ENCODE measurements at regions not wholly inside any gene's neighbourhood (a gene's known extent, or its start where the extent isn't known, plus 50 kb on each side); places are given as distances from the start of the nearest gene placed in this dataset.

GRCh38 chrX:149275836-149276235 is 229.3 kb downstream of the IDS start:
- H3K4me3 ChIP-seq (ENCODE audit: low read depth, low read length) = no peak overlapping the region
- TF ChIP-seq, protein P1, sequence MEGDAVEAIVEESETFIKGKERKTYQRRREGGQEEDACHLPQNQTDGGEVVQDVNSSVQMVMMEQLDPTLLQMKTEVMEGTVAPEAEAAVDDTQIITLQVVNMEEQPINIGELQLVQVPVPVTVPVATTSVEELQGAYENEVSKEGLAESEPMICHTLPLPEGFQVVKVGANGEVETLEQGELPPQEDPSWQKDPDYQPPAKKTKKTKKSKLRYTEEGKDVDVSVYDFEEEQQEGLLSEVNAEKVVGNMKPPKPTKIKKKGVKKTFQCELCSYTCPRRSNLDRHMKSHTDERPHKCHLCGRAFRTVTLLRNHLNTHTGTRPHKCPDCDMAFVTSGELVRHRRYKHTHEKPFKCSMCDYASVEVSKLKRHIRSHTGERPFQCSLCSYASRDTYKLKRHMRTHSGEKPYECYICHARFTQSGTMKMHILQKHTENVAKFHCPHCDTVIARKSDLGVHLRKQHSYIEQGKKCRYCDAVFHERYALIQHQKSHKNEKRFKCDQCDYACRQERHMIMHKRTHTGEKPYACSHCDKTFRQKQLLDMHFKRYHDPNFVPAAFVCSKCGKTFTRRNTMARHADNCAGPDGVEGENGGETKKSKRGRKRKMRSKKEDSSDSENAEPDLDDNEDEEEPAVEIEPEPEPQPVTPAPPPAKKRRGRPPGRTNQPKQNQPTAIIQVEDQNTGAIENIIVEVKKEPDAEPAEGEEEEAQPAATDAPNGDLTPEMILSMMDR (IDR thresholded peaks at IDR 0.05; ENCODE audit: insufficient read depth, low read length, severe bottlenecking) = no peak
- FAIRE-seq (no peak), DNase-seq (ENCODE audit: low read depth) (no peak)
- H3K27me3 ChIP-seq (ENCODE audit: control insufficient read depth, insufficient read depth, low read length) = no peaks in the 10 kb centered on the region
- no peaks in the 10 kb centered on the region for H3K36me3 ChIP-seq (ENCODE audit: control insufficient read depth, insufficient read depth, low read length)

- peak; percentile 13 for FAIRE-seq
- Histone ChIP-seq H3K27me3 (ENCODE audit: control insufficient read depth, insufficient read depth, low read length) (no peaks in the 10 kb centered on the region), H3K36me3 (ENCODE audit: control insufficient read depth, insufficient read depth, low read length) (no peaks in the 10 kb centered on the region), H3K4me3 (ENCODE audit: low read depth, low read length) (no peak overlapping the region)
- DNase-seq (ENCODE audit: low read depth) = peak; percentile 56
- TF ChIP-seq, protein P1 (IDR thresholded peaks at IDR 0.05; ENCODE audit: insufficient read depth, low read length, severe bottlenecking) = no peak
Observed at GRCh38 chrX:149274516-149275105, 230.5 kb downstream of the IDS start.

- TF ChIP-seq, protein P1 (IDR thresholded peaks at IDR 0.05; ENCODE audit: insufficient read depth, low read length, severe bottlenecking) = no peak
- Histone ChIP-seq H3K4me3 (ENCODE audit: low read depth, low read length) (no peak overlapping the region), H3K36me3 (ENCODE audit: control insufficient read depth, insufficient read depth, low read length) (no peaks in the 10 kb centered on the region), H3K27me3 (ENCODE audit: control insufficient read depth, insufficient read depth, low read length) (no peaks in the 10 kb centered on the region)
- no peak for FAIRE-seq
- no peak for DNase-seq (ENCODE audit: low read depth)
Observed at GRCh38 chrX:149272690-149273463, 232.2 kb downstream of the IDS start.

- DNase-seq (ENCODE audit: low read depth) = no peak
- no peak for FAIRE-seq
- Histone ChIP-seq H3K27me3 (ENCODE audit: control insufficient read depth, insufficient read depth, low read length) (no peaks in the 10 kb centered on the region), H3K36me3 (ENCODE audit: control insufficient read depth, insufficient read depth, low read length) (no peaks in the 10 kb centered on the region), H3K4me3 (ENCODE audit: low read depth, low read length) (no peak overlapping the region)
- TF ChIP-seq, protein P1 (IDR thresholded peaks at IDR 0.05; ENCODE audit: insufficient read depth, low read length, severe bottlenecking) = no peak
Observed at GRCh38 chrX:149267878-149268813, 237.0 kb downstream of the IDS start.

DNA sequence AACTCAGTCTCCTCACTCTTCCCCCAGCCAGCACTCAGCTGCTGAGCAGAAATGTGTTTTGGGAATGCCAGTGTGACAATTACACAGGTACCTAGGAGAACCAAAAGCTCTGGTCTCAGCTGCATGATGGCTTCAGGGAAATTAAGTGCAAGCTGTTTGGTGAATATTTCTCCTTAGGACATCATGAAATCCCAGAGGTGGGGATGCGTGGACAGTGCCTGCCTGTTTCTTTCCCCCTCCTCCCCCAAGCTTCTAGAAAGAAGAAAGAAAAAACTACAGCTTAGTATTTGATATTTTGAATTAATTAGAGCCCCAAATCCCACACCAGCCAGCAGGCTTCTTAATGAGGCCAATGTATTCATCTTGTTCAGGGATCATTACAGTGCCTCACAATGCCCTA is 243.0 kb downstream of the IDS start:
- FAIRE-seq (no peak), DNase-seq (ENCODE audit: low read depth) (no peak)
- TF ChIP-seq, protein P1 (IDR thresholded peaks at IDR 0.05; ENCODE audit: insufficient read depth, low read length, severe bottlenecking) = no peak
- no peaks in the 10 kb centered on the region for H3K27me3 ChIP-seq (ENCODE audit: control insufficient read depth, insufficient read depth, low read length)
- no peaks in the 10 kb centered on the region for H3K36me3 ChIP-seq (ENCODE audit: control insufficient read depth, insufficient read depth, low read length)
- no peak overlapping the region for H3K4me3 ChIP-seq (ENCODE audit: low read depth, low read length)

All from bronchial epithelial cell (primary cell).